Glomerular visceral epithelial cell (primary cell): ENCODE measurements at regions not wholly inside any gene's neighbourhood (a gene's known extent, or its start where the extent isn't known, plus 50 kb on each side); places are given as distances from the start of the nearest gene placed in this dataset.
A peak's percentile ranks its signal among the peaks of the same experiment; 100 is the strongest.
"Not testable (repeated sequence)": the region's sequence is repeated elsewhere in the genome, so short reads cannot be mapped to it uniquely, and the experiment has no call there.

ENCODE experiments used
- DNase-seq: peaks from one replicate; pipeline ENCODE4 v3.0.0-alpha.2; 2016; ENCODE audit errors: extremely low spot score

DNA sequence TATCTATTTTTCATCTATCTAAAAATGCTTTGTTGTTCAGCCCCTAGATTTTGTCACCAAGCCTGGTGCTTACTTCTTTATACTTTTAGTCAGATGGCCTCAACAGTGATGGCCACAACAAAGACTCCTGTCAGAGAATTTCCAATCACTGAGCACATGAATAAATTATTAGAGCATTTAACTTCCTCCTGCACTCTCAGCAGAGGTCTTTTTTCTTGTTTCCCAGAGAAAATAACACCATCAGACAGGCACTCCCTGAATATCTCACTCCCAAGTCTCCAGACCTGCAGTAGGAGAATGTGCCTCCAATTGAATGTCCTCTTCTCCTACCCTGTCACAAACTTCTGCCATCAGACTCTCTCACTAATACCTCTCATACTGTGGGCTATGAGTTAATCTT, 616.0 kb upstream of the NR5A2 start:
- no peak for DNase-seq

DNA sequence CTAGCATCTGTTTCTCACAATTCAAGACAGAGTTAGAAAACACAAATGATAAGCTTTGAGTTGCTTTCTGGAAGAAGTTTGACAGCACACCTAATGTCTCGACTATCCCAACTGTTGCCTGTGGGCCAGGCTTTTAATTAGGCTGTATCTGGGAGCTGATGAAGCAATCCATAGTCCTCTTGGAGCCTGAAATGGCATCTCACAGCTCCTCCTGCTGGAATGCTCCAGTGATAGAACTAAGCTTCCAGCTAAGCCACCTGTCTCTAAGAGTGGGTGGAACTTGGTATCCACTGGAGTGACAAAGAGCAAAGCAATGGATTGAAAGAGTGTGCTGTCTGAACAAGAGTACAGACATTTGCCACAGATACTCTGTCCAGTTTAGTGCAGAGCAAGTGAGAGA, 605.3 kb upstream of the NR5A2 start:
- peak; percentile 14 for DNase-seq

DNA sequence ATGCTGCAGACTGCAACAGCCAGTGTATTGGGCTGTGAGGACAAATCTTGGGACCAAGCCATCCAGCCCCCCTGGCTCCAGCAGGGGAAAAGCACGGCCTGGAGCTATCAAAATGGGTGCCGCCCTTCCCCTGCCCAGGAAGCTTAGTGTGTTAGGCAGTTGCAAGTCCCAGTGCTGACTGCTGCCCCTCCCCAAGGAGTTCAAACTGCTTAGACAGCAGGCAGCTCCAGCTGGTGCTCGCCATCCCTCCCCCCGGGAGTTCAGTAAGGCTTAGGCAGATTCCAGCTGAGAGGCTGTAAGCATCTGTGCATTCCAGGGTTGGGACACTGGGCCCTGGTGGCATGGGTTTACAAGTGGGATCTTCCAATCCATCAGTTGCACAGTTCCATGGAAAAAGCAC, 579.6 kb upstream of the NR5A2 start:
- no peak for DNase-seq

DNA sequence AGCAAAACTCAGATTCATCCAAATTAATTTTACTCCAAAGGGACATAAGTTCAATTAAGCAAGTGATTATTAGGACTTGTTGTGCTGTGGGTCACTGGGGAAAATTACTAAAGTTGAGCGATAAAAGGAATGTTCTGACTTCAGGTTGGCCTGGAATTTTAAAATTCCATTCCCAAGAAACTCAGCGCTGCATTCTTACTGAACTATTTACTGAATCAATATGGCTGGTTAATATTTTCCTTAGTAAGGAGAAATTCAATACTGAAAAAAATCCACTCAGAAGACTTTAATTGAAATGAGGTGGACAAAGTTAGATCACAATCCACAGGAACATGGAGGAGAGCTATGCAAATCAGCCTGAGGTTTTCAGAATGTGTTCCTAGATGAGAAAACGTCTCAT, 578.9 kb upstream of the NR5A2 start:
- no peak for DNase-seq

DNA sequence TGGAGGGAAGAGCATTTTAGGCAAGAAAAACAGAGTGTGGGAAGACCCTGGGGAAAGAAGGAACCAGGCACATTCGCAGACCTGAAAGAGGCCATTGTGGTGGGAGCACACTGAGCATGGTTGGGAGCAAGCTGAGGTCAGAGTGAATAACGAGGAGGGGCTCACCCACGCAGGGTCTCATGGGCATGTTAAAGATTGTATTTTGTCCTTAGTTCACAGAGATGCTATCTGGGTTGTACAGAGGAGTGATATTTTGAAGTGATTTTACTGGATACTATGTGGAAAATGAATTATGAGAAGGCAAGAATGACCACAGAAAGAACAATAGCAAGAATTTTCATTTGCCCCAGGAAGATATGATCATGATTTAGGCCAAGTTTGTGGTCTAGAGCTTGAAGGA, 578.3 kb upstream of the NR5A2 start:
- DNase-seq = no peak

DNA sequence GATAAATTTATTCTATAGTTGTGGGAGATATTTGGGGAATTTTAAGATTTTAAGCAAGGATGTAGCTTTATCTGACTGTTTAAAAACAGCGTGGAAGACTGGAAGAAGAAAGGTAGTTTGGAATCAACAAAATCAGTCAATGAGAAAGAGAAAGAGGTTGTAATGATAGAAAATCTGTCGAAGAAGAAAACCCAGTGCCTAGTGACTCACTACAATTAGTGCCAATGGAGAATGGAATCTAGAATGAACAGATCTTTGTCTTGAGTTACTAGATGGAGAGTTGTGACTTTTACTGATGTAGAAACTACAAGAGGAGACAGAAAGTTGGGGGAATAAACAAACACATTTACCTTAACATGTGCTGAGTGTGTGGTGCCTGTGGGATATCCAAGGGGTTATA, 577.8 kb upstream of the NR5A2 start:
- no peak for DNase-seq

DNA sequence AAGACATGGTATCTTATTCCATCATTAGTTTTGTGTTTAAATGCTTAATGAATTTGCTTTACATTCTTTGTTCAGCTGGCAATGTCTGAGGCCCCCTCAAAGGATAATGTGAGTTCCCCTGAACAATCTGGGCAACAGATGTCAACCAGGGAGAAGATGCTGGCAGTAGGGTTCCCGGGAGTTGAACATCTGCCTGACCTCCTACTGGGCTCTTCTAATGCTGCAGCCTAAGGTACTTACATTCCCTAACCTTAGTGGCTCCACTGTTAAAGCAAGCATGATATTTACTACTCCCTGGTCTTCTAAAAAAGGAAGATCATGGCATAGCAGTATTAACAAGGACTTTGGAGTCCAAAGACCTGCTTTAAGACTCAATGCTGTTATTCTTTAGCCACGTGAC, 574.9 kb upstream of the NR5A2 start:
- DNase-seq = no peak

DNA sequence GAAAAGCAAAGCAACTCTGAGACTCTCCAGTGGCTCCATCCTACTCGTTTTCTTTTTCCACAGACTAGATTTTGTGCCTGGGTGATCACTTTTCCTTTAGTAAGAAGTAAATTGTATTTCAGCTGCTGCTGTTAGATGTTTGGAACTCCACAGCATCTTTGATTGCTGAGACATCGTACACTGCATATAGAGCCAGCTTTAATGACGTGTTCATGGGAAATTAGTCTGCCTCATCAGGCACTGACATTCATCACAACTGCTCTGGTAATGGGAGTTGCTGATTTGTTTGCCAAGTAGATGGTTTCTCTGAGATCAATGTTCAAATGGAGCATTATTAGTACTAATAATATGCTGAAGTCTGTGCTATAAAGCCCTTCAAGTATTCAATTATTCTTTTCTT, 573.8 kb upstream of the NR5A2 start:
- DNase-seq = no peak

DNA sequence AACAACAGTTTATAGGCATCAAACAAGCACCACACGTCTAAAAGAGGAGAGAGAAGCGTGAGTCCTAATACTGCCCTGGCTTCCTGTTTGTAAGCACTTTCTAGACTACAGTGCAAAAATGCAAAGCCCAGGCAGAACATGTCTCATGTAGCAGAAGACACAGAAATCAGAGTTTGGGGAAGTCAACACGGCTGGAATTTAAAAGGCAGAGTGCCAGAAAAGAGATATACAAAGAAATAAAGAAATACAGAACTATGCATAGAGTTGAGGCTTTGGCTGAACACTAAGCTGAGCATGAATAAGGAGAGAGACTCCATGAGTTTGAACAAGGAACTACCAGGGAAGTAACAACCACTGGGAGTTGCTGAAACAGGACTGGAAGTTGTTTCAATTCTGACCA, 566.6 kb upstream of the NR5A2 start:
- DNase-seq = no peak

DNA sequence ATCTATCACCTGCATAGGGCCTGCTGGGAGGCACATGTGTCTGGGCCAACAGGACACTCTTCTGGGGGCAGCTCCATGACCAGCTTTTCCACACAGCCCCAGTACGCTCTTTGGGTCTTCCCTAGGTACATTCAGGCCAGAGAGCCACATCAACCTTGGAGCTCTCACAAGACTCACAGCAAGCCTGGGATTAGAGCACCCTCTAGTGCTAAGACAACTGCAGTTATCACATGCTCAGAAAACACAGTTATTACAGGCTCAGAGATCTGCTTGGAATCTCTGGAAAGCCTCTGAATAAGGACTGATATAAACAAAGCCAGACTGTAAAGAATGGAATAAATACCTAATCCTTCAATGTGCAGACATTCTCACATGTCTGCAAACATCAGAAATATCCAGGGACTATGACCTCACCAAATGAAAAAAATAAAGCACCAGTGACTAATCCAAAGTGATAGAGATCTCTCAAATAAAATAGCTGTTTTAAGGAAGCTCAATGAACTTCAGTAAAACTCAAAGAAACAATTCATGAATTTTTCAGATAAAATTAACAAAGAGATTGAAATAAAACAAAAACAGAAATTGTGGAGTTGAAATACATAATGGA, 563.9 kb upstream of the NR5A2 start:
- peak; percentile 52 for DNase-seq

DNA sequence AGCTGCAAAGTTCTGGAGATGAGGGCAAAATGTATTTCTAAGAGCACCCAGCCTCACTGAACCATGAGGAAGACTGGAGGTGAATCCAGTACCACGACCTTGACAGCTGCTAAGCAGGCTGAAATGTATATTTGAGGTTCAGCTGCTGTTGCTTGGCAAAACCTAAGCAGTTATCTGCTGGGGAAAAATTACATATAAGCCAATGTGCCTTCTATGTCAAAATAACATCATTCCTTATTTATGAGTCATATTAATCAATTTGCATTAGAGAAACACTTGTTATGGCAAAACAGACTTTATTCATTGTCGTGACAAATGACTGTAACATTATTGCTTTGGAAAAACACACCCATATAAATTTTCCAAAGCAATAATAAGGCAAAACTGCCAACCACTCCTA, 560.5 kb upstream of the NR5A2 start:
- no peak for DNase-seq

DNA sequence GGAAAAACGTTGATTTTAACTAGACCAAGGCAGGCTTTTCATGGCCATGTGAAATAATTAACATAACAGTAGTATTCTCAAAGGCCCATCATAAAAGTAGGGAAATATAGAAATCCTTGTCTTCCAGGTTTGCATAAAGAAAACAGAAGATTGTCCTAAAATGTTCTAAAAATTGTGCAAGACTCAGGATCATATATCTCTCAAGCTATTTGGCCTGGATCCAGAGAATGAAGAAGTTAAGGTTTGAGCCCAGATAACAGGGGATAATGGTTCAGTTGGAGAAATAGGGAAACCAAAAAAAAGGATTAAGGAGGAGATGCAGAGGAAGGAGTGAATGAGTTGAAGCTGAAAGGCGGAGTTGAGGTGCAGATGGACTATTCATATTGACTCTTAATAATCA, 555.5 kb upstream of the NR5A2 start:
- no peak for DNase-seq

DNA sequence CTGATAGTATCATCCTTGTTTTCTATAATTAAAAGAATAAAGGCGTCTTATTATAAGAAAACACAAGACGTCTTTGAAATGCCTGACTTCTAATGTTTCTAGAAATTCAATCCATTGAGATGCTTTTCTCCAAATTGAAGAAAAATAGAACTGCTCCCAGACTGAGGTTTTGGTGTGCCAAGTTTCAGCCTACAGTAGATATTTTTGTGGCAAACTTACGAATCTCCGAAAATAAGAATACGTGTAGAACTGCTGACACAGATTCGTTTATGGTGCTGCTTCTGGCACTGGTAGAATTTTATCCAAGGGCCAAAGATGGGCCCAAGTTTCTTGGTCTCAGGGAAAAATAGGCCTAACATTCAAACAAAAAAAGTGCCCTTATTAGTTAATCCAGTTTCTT, 554.5 kb upstream of the NR5A2 start:
- no peak for DNase-seq

DNA sequence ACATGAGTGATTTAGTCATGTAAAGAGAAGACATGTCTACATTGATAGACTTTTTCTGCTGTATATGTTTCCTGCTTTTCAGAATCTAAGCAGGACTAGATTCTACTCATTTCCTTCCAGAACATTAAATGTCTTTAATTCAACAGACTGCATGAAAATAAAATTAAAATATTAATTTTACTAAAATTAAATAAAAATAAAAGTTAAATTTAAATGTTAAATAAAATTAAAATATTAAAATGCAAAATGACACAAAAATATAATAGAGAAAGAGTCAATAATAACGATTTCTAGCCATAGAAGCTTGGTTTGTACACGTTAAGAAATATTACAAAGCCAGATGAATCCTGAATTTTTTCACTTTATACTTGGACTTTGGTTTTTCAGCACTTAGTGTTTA, 552.8 kb upstream of the NR5A2 start:
- no peak for DNase-seq

DNA sequence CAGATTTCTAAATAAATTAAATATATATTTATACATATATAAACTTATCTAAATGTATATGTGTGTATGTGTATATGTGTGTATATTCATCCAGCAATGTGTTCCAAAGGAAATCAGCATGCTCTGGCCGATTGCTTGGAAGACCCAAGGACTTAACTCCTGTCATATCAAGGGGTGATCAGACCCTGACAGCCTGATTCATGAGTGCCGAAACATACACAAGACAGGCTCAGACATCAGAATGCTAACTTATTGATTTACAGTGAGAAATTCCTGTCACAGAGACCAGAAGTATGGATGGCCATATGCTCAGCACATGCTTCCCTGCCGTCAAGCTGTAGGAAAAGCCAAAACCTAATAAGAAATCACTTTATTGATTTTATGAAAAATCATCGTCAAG, 545.1 kb upstream of the NR5A2 start:
- no peak for DNase-seq

DNA sequence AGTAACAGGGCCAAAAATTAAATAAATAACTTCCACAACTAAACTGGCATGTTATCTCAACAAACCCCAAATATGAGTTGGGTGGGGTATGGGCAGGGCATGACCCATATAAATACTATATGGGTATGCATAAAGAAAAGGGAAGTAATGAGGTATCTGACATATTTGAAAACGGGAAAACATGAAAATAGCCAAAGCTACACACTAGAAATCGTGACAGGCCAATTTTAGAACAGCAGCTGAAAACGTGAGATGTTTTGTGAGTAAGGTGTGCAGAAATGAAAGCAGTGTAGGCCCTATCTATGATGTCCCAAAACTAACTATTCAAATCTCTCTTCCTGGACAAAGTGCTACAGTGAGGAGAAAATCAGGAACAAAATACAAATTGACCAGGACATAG, 537.9 kb upstream of the NR5A2 start:
- no peak for DNase-seq

DNA sequence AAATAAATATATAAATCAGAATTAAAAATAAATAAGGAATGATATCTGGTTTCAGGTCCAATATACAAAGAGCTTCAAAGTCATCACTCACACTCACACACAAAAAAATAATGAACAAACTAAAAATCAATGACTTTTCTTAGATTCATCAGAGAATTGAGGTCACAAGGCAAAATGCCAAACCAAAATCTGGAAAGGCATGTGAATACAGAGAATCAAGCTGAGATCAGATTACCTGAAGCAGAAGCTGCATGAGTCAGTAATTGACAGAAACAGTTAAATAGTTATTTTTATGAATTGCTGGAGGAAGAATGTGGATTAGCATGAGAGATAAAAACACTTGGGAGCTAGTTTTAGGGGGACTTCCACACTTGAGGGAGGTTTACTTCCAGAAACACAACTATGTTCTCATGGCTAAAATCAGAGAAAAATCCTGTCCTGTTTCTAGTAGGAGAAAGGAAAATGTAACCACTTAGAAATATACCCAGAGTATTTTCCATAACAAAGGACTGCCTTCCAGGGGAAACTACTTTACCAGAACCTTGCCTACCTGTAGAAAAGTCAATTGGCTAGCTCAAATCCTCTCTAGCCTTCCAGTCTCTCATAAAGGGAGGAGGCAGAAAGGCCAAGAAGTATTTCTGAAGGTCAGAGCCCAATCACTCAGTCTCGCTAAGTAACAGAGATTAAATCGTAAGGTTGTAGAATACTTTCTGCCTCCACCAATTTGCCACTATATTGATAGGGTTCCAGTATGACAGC, 536.6 kb upstream of the NR5A2 start:
- peak; percentile 68 for DNase-seq

DNA sequence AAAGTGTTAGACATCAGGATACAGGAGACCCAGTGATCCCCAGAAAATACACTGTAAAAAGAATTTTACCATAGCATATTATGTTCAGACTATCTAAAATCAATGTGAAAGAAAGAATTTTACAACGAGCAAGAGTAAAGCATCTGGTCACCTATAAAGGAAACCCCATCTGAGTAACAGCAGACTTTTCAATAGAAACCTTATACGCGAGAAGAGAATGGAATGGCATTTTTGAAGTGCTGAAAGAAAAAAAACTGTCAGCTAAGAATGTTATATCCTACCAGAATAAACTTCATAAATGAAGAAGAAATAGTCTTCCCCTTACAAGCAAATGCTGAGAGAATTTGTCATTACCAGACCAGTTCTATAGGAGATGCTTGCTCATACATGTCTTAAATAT, 532.1 kb upstream of the NR5A2 start:
- DNase-seq = no peak

DNA sequence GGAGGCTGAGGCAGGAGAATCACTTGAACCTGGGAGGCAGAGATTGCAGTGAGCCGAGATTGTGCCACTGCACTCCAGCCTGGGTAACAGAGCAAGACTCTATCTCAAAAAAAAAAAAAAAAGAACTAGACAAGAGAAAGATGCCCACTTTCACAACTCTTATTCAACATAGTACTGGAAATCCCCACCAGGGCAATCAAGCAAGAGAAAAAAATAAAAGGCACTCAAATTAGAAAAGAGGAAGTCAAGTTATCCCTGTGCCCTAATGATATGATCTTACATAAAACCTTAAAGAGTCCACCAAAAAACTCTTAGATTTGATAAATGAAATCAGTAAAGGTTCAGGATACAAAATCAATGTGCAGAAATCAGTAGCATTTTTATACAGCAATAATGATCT, 528.7 kb upstream of the NR5A2 start:
- DNase-seq = not testable (repeated sequence)

DNA sequence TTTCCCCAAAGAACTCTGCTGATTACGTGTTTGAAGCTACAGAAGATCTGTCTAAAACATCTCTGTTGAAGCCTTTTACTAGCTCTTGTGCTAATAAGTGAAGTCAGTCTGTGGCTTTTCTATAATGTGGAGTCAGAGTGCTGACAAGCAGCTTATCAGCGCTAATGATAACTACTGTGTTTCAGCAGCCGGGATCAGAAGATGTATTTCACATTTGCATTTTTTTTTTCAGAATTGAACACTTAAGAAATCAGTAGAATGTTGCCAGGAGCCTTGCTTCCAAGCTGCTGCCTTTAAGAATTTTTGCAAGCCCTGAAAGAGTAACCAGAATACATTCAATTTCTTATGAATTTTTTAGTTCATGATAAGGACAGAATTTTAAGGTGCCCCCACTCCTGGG, 519.4 kb upstream of the NR5A2 start:
- no peak for DNase-seq

DNA sequence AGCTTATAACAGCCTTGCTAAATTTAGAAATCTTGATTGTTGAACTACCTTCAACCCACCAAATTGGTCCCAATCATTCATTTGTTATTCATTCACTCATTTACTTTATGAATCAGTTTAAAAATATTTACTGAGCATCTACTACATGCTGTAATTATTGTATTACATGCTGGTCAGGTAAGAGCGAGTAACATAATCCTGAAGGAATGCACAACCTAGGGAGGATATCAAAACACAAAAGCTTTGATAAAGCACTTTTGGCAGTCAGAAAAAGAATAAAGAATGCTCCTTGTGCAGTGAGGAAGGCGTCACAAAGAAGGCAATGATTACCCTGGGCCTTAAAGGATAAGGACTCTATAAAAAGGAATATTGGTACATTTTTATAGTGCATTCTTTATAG, 518.9 kb upstream of the NR5A2 start:
- DNase-seq = peak; percentile 6

DNA sequence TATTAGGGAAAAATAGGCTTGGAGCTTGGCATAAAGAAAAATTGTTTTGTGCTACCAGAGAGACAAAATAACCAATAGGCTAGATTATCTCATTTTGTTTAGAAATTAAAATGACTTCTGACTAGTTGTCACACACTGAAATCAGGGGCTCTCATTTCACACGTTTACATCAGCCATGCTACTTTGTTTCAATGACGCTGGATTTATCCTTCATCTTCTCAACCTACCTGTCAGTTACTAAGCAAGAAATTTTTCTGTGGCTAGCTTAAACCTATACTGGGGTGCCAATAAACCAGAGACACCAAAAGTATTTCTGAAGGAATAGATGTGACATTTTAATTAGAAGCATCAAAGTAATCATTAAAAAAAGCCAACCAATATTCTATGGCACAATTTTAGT, 518.1 kb upstream of the NR5A2 start:
- DNase-seq = no peak

DNA sequence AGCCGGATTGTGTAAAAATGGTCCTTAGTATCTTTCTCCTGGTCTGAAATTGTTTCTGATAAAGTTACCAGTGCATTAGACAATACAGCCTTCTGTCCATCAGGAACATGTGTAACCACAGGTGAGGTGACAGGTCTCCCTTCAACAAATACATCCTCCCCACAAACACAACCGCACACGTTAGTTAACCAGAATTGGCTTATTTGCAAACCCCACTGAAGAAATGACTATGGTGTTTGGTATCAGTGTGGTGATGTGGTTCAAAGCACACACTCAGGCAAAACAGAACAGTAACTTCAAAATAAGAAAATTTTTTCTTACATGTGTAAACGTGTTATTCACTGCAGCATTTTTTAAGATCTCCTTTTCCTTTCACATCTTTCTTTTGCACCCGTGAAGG, 517.2 kb upstream of the NR5A2 start:
- DNase-seq = peak; percentile 5
